Stomach smooth muscle (tissue), 2 donors: ENCODE measurements at regions not wholly inside any gene's neighbourhood (a gene's known extent, or its start where the extent isn't known, plus 50 kb on each side); places are given as distances from the start of the nearest gene placed in this dataset.

Source experiments
- H3K27ac ChIP-seq: one replicate; pipeline ENCODE4 v1.7.0; 2013; ENCODE audit warnings: mild to moderate bottlenecking, low read length, inconsistent platforms
- H3K27me3 ChIP-seq, 2 donors: one replicate each; pipeline ENCODE4 v1.7.0; 2013; ENCODE audit warnings: low read length in 2 of 2; ENCODE audit not compliant: insufficient read depth in 2 of 2, control insufficient read depth in 1 of 2
- H3K36me3 ChIP-seq, 2 donors: one replicate each; pipeline ENCODE4 v1.7.0; 2013; ENCODE audit warnings: low read length in 2 of 2; ENCODE audit not compliant: control insufficient read depth in 2 of 2, insufficient read depth in 2 of 2
- H3K4me1 ChIP-seq: one replicate; pipeline ENCODE4 v1.7.0; 2013; ENCODE audit warnings: low read length; ENCODE audit not compliant: control insufficient read depth, insufficient read depth
- H3K4me3 ChIP-seq, 2 donors: one replicate each; pipeline ENCODE4 v1.7.0; 2013; ENCODE audit warnings: low read length in 2 of 2
- H3K9ac ChIP-seq, 2 donors: one replicate each; pipeline ENCODE4 v1.7.0; 2013; ENCODE audit warnings: low read length in 2 of 2, mild to moderate bottlenecking in 1 of 2
- H3K9me3 ChIP-seq, 2 donors: one replicate each; pipeline ENCODE4 v1.7.0; 2013; ENCODE audit warnings: low read length in 2 of 2; ENCODE audit not compliant: control insufficient read depth in 2 of 2
- donor health status: healthy.
- donor health status: Pancreatic carcinoma.

- Histone ChIP-seq H3K36me3 (no peaks in the 10 kb centered on the region), H3K27ac (no peak overlapping the region), H3K9ac (no peak overlapping the region), H3K9me3 (no peaks in the 10 kb centered on the region), H3K4me3 (no peak overlapping the region), H3K4me1 (no peaks in the 10 kb centered on the region), H3K27me3 (no peaks in the 10 kb centered on the region)
These were observed 1116.1 kb downstream of the PCDH9 start for GRCh38 chr13:66113882-66114526.

DNA sequence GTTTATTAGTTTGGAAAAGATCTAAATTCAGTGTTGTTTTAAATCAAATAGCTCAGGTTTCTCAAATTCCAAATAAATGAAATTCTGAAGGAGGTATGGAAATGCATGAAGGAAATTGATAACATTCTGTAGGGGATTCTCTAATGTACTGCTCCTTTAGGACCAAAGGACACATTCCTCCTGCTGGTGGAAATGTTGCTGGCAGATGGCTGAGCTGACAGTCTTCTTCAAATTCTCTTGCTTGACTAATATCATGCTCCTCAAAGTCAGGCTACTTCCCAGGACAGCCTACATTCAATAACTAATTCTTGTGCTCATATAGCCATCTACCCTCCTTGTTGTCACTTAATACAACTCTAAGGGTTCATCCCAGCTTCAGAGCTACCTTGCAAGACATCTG lies 1118.5 kb downstream of the PCDH9 start:
- H3K9me3 ChIP-seq, result no peaks in the 10 kb centered on the region
- H3K27me3 ChIP-seq, result no peaks in the 10 kb centered on the region
- H3K4me1 ChIP-seq, result no peaks in the 10 kb centered on the region
- no peaks in the 10 kb centered on the region for H3K36me3 ChIP-seq
- H3K4me3 ChIP-seq, result no peak overlapping the region
- H3K9ac ChIP-seq, result no peak overlapping the region
- H3K27ac ChIP-seq, result no peak overlapping the region

DNA sequence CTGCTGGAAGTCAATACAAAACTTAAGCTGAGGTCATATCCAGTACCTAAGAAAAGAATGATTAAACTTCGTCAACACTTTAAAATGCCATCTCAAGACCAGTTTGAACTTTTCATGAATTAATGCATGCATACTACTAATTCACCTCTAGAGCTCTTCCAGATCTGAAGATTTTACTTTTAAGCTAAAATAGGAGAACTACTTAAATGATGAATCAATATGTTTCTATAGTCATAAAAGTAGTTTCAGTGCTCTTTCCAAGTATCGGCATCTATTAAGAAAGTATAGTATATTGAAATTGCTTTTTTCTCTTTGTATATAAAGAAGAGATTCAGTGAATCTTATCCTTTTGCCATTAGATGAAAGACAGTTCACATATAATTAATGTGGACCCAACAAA lies 1123.9 kb downstream of the PCDH9 start:
- no peak overlapping the region for H3K9ac ChIP-seq
- no peaks in the 10 kb centered on the region for H3K4me1 ChIP-seq
- H3K9me3 ChIP-seq, result no peaks in the 10 kb centered on the region
- no peak overlapping the region for H3K4me3 ChIP-seq
- H3K27me3 ChIP-seq, result no peaks in the 10 kb centered on the region
- no peaks in the 10 kb centered on the region for H3K36me3 ChIP-seq
- H3K27ac ChIP-seq, result no peak overlapping the region

GRCh38 chr13:66102864-66103263 lies 1127.3 kb downstream of the PCDH9 start:
- H3K27ac ChIP-seq, result no peak overlapping the region
- H3K27me3 ChIP-seq, result no peaks in the 10 kb centered on the region
- H3K4me1 ChIP-seq, result no peaks in the 10 kb centered on the region
- H3K9me3 ChIP-seq, result no peaks in the 10 kb centered on the region
- H3K4me3 ChIP-seq, result no peak overlapping the region
- H3K36me3 ChIP-seq, result no peaks in the 10 kb centered on the region
- no peak overlapping the region for H3K9ac ChIP-seq

GRCh38 chr13:66099825-66100224 lies 1130.3 kb downstream of the PCDH9 start:
- Histone ChIP-seq H3K9me3 (no peaks in the 10 kb centered on the region), H3K4me3 (no peak overlapping the region), H3K27me3 (no peaks in the 10 kb centered on the region), H3K4me1 (no peaks in the 10 kb centered on the region), H3K36me3 (no peaks in the 10 kb centered on the region), H3K9ac (no peak overlapping the region), H3K27ac (no peak overlapping the region)

DNA sequence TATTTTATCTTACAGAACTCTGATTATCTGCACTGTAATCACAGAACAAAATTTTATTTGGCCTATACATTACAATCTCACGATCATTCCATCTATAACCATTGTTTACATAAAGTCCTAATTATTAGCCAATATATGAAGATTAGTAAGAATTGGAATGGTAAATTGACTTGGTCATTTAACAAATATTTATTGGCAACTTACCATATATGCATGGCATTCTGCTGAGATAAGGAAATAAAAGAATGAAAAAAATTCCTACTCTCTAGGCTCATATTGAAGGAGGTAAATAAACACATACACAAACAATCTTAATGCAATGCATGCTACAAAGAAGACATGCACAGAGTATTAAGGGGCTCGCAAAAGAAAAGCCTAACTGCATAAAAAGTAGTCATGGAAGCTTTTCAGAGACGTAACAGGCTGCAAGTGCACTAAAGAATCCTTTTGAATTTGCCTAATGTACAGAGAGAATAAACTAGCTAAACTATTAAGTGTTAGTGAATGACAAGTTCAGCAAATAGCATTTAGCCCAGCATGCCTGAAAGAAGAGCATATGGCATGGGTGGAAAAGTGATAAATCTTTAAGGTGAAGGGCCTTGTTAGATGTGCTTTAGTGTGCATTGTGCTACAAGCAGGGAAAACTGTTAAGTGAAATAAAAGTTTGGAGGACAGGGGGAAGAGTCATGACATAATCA lies 1131.1 kb downstream of the PCDH9 start:
- Histone ChIP-seq H3K36me3 (no peaks in the 10 kb centered on the region), H3K9me3 (no peaks in the 10 kb centered on the region), H3K27ac (no peak overlapping the region), H3K27me3 (no peaks in the 10 kb centered on the region), H3K4me3 (no peak overlapping the region), H3K4me1 (no peaks in the 10 kb centered on the region), H3K9ac (no peak overlapping the region)

DNA sequence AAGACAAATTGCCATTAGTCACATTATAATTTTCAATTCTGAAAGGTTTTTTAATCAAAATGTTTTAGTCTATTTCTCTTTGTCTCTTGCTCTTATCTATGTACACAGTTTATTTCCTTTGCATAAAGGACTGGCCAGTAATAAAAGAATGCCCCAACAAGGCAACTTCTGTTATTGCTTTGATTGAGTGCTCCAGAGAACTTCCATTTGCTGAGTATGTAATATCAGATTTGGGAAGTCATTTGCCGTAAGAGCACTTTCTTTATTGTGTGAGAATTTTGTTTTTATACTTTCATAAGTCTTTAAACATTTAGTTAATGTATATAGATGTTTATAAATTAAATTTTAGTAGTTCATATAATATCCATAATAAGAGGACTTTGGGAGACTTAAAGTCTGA lies 1140.4 kb downstream of the PCDH9 start:
- Histone ChIP-seq H3K9ac (no peak overlapping the region), H3K27me3 (no peaks in the 10 kb centered on the region), H3K4me3 (no peak overlapping the region), H3K4me1 (no peaks in the 10 kb centered on the region), H3K36me3 (no peaks in the 10 kb centered on the region), H3K27ac (no peak overlapping the region), H3K9me3 (no peaks in the 10 kb centered on the region)

DNA sequence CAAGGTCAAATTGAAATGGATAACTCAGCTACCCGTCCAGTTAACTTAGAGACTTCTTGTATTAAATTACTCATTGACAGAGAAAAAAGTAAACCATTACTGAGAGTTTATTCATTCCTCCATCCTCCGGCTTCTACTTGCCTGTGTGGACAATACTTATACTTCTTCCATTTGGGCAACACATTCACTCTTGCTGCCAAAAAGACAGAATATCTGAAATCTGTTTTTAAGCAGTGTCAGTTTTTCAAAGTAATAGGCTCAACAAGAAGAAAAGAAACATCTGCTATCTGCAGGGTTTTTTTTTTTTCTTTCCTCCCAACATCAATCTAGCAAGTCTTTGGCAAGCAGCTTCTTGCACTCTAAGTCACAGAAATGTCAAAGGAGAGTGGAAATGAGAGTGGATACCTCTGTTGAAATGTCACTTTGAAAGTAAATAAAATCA lies 1142.8 kb downstream of the PCDH9 start:
- no peaks in the 10 kb centered on the region for H3K36me3 ChIP-seq
- no peak overlapping the region for H3K27ac ChIP-seq
- H3K27me3 ChIP-seq, result no peaks in the 10 kb centered on the region
- no peak overlapping the region for H3K9ac ChIP-seq
- no peaks in the 10 kb centered on the region for H3K9me3 ChIP-seq
- no peaks in the 10 kb centered on the region for H3K4me1 ChIP-seq
- H3K4me3 ChIP-seq, result no peak overlapping the region

GRCh38 chr13:66077132-66077689 lies 1152.9 kb downstream of the PCDH9 start:
- Histone ChIP-seq H3K36me3 (no peaks in the 10 kb centered on the region), H3K9me3 (no peaks in the 10 kb centered on the region), H3K9ac (no peak overlapping the region), H3K4me3 (no peak overlapping the region), H3K27ac (no peak overlapping the region), H3K4me1 (no peaks in the 10 kb centered on the region), H3K27me3 (no peaks in the 10 kb centered on the region)

DNA sequence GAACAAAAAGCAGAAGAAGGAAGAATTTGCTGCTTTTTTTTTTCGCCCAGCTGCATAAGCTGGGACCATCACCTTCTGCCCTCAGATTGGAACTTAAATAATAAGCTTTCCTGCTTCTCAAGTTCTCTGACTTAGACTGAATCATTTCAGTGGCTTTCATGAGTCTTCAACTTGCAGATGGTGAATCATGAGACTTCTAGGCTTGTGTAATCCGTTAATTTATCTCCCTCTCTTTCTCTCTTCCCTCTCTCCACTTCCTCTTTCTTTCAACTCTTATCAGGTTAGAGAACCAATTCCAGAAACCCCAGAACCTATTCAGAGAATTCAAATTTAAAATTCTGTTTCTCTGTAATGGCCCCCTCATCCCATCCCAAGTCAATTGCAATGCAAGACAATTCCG lies 1153.7 kb downstream of the PCDH9 start:
- Histone ChIP-seq H3K27ac (no peak overlapping the region), H3K27me3 (no peaks in the 10 kb centered on the region), H3K9me3 (no peaks in the 10 kb centered on the region), H3K4me3 (no peak overlapping the region), H3K36me3 (no peaks in the 10 kb centered on the region), H3K4me1 (no peaks in the 10 kb centered on the region), H3K9ac (no peak overlapping the region)

GRCh38 chr13:66074018-66074615 lies 1156.0 kb downstream of the PCDH9 start:
- Histone ChIP-seq H3K9ac (no peak overlapping the region), H3K36me3 (no peaks in the 10 kb centered on the region), H3K9me3 (no peaks in the 10 kb centered on the region), H3K27me3 (no peaks in the 10 kb centered on the region), H3K27ac (no peak overlapping the region), H3K4me3 (no peak overlapping the region), H3K4me1 (no peaks in the 10 kb centered on the region)
